Prostate gland (tissue), 2 donors: ENCODE measurements at regions not wholly inside any gene's neighbourhood (a gene's known extent, or its start where the extent isn't known, plus 50 kb on each side); places are given as distances from the start of the nearest gene placed in this dataset.
"Not testable (repeated sequence)": the region's sequence is repeated elsewhere in the genome, so short reads cannot be mapped to it uniquely, and the experiment has no call there.

Experiments
- DNase-seq: peaks from one replicate; pipeline ENCODE4 v3.0.0-alpha.2; 2019; ENCODE audit warnings: low spot score
- H3K27ac ChIP-seq, 2 donors: fragments of 200-600 bp; sonication (generic); 2 replicates each; pipeline ENCODE4 v1.5.1; 2017 to 2019
- H3K27me3 ChIP-seq: fragments of 200-600 bp; sonication (generic); replicated peaks from 2 replicates; pipeline ENCODE4 v1.5.1; 2019; ENCODE audit not compliant: insufficient read depth
- H3K36me3 ChIP-seq, 2 donors: fragments of 200-600 bp; sonication (generic); 1 replicate in 1 of 2; 2 replicates in 1 of 2; pipeline versions ENCODE4 v1.5.1 to v1.8.1; 2017 to 2019
- H3K4me1 ChIP-seq: fragments of 200-600 bp; sonication (generic); replicated peaks from 2 replicates; pipeline ENCODE4 v1.5.1; 2019
- H3K4me3 ChIP-seq, 2 donors: fragments of 200-600 bp; sonication (generic); 2 replicates each; pipeline ENCODE4 v1.5.1; 2017 to 2019
- H3K9me3 ChIP-seq: fragments of 200-600 bp; sonication (generic); 2 replicates; pipeline ENCODE4 v1.5.1; 2017
- CTCF ChIP-seq, 4 experiments: fragments of 200-600 bp in 2 of 4; fragments of 450-650 bp in 2 of 4; sonication (generic) in 2 of 4; IDR thresholded peaks; 1 replicate in 3 of 4; 2 replicates in 1 of 4; pipeline ENCODE4 v1.5.1; 2016 to 2019; ENCODE audit warnings: antibody characterized with exemption in 4 of 4, mild to moderate bottlenecking in 2 of 4, moderate library complexity in 2 of 4
- POLR2A ChIP-seq: fragments of 450-650 bp; IDR thresholded peaks from one replicate; pipeline ENCODE4 v1.6.1; 2016; ENCODE audit warnings: antibody characterized with exemption, mild to moderate bottlenecking
- POLR2AphosphoS5 ChIP-seq: sonication (generic); formaldehyde crosslinking; IDR thresholded peaks from one replicate; pipeline ENCODE4 v1.6.1; 2017; ENCODE audit warnings: antibody characterized with exemption
- WGBS: methylation state at CpG from one replicate; pipeline ENCODE4 v1.1.5; 2018; 5-methylcytosine and 5-hydroxymethylcytosine counted together
- intact Hi-C: fragments of 100-400 bp; cut with DNase I; formaldehyde crosslinking; loops from one replicate; pipeline ENCODE4 v1.14.2; 2022

- 93% methylated on average over 2 of the region's 2 CpGs for WGBS
- Histone ChIP-seq H3K27ac (no peak overlapping the region), H3K4me3 (no peak overlapping the region), H3K27me3 (no peaks in the 10 kb centered on the region), H3K4me1 (no peaks in the 10 kb centered on the region), H3K36me3 (no peaks in the 10 kb centered on the region), H3K9me3 (no peaks in the 10 kb centered on the region)
- no peak for DNase-seq
- intact Hi-C loops, result no loop called here
- TF ChIP-seq POLR2A (no peak), CTCF (IDR thresholded peaks at IDR 0.05) (no peak), POLR2AphosphoS5 (no peak)
Measured at GRCh38 chr18:70411307-70411706, 122.5 kb downstream of the SOCS6 start.

GRCh38 chr18:70405052-70405451 is 116.2 kb downstream of the SOCS6 start:
- H3K4me1 ChIP-seq, result no peaks in the 10 kb centered on the region
- no peak overlapping the region for H3K27ac ChIP-seq
- WGBS, result 91% methylated on average over 3 of the region's 3 CpGs
- no peaks in the 10 kb centered on the region for H3K36me3 ChIP-seq
- no peak for DNase-seq
- H3K4me3 ChIP-seq, result no peak overlapping the region
- H3K9me3 ChIP-seq, result no peaks in the 10 kb centered on the region
- TF ChIP-seq POLR2AphosphoS5 (no peak), CTCF (IDR thresholded peaks at IDR 0.05) (no peak), POLR2A (no peak)
- intact Hi-C loops, result no loop called here
- no peaks in the 10 kb centered on the region for H3K27me3 ChIP-seq

DNA sequence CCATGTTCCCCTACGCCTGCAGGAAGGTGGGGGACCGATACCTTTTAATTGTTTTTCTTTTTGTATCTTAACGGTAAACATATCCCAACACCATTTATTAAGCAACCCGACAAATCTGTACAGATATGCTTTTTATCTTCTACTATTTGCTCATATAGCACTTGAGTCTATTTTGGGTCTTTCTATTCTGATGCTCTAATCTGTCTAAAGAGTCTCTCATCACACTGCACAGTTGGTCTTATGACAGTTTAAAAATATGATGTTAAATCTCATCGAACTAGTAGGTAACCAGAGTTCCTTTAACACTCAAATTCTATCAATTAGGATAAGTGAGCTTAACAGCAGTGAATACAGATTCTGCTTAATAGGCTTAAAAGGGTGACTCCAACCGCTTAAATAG is 111.6 kb downstream of the SOCS6 start:
- WGBS, result 78% methylated on average over 6 of the region's 6 CpGs
- H3K27ac ChIP-seq, result no peak overlapping the region
- H3K4me1 ChIP-seq, result no peaks in the 10 kb centered on the region
- H3K4me3 ChIP-seq, result no peak overlapping the region
- intact Hi-C loops, result no loop called here
- DNase-seq, result no peak
- H3K36me3 ChIP-seq, result no peaks in the 10 kb centered on the region
- no peaks in the 10 kb centered on the region for H3K9me3 ChIP-seq
- H3K27me3 ChIP-seq, result no peaks in the 10 kb centered on the region
- TF ChIP-seq POLR2AphosphoS5 (no peak), POLR2A (no peak), CTCF (IDR thresholded peaks at IDR 0.05) (no peak)

- Histone ChIP-seq H3K4me1 (no peaks in the 10 kb centered on the region), H3K36me3 (no peaks in the 10 kb centered on the region), H3K27ac (no peak overlapping the region), H3K27me3 (no peaks in the 10 kb centered on the region), H3K9me3 (no peaks in the 10 kb centered on the region), H3K4me3 (no peak overlapping the region)
- DNase-seq, result no peak
- intact Hi-C loops, result no loop called here
- WGBS, result 87% methylated on average over 1 of the region's 1 CpG
- TF ChIP-seq CTCF (IDR thresholded peaks at IDR 0.05) (no peak), POLR2A (no peak)
Measured at GRCh38 chr18:70398076-70398475, 109.2 kb downstream of the SOCS6 start.

DNA sequence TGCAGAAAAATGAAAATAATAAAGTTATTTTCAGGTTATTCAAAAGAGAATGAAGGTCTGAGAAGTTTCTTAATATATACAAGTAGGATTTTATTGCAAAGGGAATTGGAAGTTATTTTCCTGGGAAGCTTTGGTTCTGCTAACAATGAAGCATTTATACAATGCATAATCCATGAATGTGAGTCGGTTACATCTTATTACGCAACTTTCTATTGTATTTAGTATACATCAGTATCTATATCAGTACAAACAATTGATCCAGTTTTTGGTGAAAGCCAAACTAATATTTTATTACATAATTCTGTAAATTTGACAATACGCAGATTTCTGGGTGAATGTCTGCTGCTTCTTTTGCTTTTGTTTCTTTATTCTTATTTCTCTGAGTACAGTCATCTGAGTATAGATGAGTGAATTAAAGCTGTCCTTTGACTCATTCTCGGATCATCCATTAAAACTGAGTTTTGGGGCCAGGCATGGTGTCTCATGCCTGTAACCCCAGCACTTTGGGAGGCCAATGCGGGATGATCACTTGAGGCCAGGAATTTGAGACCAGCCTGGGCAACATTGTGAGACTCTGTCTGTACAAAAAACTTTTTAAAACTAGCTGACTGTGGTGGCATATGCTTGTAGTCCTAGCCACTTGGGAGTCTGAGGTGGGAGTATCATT is 108.5 kb downstream of the SOCS6 start:
- DNase-seq, result no peak
- H3K4me3 ChIP-seq, result no peak overlapping the region
- H3K9me3 ChIP-seq, result no peaks in the 10 kb centered on the region
- no peaks in the 10 kb centered on the region for H3K4me1 ChIP-seq
- H3K36me3 ChIP-seq, result no peaks in the 10 kb centered on the region
- H3K27me3 ChIP-seq, result no peaks in the 10 kb centered on the region
- TF ChIP-seq CTCF (IDR thresholded peaks at IDR 0.05), result no peak
- TF ChIP-seq POLR2A, result no peak
- TF ChIP-seq POLR2AphosphoS5, result no peak
- WGBS, result 90% methylated on average over 5 of the region's 5 CpGs
- H3K27ac ChIP-seq, result no peak overlapping the region
- intact Hi-C loops, result no loop called here

DNA sequence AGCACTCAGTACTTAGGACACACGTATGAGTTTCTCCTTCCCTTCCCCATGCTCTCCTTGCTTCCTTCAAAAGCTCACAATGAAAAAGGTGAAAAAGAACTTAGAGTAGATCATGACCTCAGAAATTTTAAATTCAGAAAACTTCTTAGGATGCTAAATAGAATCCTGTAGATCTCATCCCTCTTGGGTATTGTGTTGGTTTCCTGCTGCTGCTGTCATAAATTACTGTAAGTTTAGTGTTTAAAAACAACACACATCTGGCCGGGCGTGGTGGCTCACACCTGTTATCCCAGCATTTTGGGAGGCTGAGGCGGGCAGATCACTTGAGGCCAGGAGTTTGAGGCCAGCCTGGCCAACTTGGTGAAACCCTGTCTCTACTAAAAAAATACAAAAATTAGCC is 106.9 kb downstream of the SOCS6 start:
- intact Hi-C loops, DNase-seq: not testable (repeated sequence)
- 68% methylated on average over 4 of the region's 4 CpGs for WGBS

More for the DNA sequence above, 106.9 kb downstream of the SOCS6 start:
- not testable (repeated sequence) for H3K27ac ChIP-seq, H3K4me3 ChIP-seq, H3K4me1 ChIP-seq, H3K27me3 ChIP-seq, H3K9me3 ChIP-seq, H3K36me3 ChIP-seq
